ENCODE measurements at regions not wholly inside any gene's neighbourhood (a gene's known extent, or its start where the extent isn't known, plus 50 kb on each side); places are given as distances from the start of the nearest gene placed in this dataset.
A peak's percentile ranks its signal among the peaks of the same experiment; 100 is the strongest.

DNA sequence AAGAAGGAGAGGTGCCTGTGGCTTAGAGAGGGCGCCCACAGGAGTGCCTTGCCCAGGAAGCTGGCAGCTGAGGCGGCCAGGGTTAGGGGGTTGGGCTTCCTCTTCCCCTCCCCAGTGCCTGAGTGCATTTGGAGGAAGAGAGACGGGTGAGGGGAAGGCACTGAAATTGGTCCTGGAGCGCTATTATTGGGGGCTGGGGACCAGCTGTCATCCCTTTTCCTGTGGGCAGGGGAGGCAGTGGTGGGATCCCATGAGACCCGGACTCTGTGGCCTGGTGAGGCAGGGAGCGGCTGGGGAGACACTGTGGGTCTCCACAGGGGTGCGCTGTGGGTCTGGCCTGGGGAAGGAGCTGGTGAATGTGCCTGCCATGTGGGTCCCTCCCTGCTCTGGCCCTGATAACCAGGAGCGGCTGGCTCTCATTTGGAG is 259.7 kb downstream of the SEC14L1 start:
- no peaks in the 10 kb centered on the region for H3K27me3 ChIP-seq
- peaks cover 7 to 47% of the 10 kb centered on the region in 2 donors for H3K4me1 ChIP-seq
- H3K36me3 ChIP-seq, result no peaks in the 10 kb centered on the region
- TF ChIP-seq, protein P1, sequence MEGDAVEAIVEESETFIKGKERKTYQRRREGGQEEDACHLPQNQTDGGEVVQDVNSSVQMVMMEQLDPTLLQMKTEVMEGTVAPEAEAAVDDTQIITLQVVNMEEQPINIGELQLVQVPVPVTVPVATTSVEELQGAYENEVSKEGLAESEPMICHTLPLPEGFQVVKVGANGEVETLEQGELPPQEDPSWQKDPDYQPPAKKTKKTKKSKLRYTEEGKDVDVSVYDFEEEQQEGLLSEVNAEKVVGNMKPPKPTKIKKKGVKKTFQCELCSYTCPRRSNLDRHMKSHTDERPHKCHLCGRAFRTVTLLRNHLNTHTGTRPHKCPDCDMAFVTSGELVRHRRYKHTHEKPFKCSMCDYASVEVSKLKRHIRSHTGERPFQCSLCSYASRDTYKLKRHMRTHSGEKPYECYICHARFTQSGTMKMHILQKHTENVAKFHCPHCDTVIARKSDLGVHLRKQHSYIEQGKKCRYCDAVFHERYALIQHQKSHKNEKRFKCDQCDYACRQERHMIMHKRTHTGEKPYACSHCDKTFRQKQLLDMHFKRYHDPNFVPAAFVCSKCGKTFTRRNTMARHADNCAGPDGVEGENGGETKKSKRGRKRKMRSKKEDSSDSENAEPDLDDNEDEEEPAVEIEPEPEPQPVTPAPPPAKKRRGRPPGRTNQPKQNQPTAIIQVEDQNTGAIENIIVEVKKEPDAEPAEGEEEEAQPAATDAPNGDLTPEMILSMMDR (IDR thresholded peaks at IDR 0.05), result peak; percentile 26 to 43 (median 32)
- no peak for TF ChIP-seq POLR2A (IDR thresholded peaks at IDR 0.05)
- no peak overlapping the region for H3K4me3 ChIP-seq
- no peak for DNase-seq
- intact Hi-C loops (cut with DNase I; ENCODE audit: low total_unique reads), result no loop called here
- no peaks in the 10 kb centered on the region for H3K9me3 ChIP-seq
- peak overlapping the region; percentile 20 to 80 for H3K27ac ChIP-seq

DNA sequence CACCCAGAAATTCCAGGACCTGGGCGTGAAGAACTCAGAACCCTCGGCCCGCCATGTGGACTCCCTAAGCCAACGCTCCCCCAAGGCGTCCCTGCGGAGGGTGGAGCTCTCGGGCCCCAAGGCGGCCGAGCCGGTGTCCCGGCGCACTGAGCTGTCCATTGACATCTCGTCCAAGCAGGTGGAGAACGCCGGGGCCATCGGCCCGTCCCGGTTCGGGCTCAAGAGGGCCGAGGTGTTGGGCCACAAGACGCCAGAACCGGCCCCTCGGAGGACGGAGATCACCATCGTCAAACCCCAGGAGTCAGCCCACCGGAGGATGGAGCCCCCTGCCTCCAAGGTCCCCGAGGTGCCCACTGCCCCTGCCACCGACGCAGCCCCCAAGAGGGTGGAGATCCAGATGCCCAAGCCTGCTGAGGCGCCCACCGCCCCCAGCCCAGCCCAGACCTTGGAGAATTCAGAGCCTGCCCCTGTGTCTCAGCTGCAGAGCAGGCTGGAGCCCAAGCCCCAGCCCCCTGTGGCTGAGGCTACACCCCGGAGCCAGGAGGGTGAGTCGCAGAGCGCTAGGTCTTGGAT is 261.5 kb downstream of the SEC14L1 start:
- Histone ChIP-seq H3K9me3 (no peaks in the 10 kb centered on the region), H3K36me3 (no peaks in the 10 kb centered on the region), H3K27ac (peak overlapping the region in 1 of 2 donors; percentile 83), H3K4me1 (peaks cover 4 to 48% of the 10 kb centered on the region in 2 donors), H3K27me3 (no peaks in the 10 kb centered on the region), H3K4me3 (no peak overlapping the region)
- TF ChIP-seq POLR2A (IDR thresholded peaks at IDR 0.05), result no peak
- TF ChIP-seq, protein P1 (IDR thresholded peaks at IDR 0.05), result no peak
- intact Hi-C loops (cut with DNase I; ENCODE audit: low total_unique reads), result no loop called here
- DNase-seq, result no peak

DNA sequence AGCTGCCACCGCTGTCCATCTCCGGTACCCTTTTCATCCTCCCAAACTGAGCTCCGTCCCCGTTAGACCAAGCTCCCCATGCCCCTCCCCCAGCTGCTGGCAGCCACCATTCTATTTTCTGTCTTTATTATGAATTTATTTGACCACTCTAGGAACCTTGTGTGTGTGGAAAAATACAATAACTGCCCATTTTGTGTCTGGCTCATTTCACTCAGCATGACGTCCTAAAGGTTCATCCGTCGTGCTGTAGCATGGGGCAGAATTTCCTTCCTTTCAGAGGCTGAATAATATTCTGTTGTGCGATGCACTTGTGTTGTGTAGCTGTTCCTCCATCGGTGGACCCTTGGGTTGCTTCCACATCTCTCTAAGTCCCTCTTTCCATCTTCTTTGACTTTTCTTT is 263.1 kb downstream of the SEC14L1 start:
- Histone ChIP-seq H3K4me1 (peaks cover 8 to 59% of the 10 kb centered on the region in 2 donors), H3K36me3 (no peaks in the 10 kb centered on the region), H3K27ac (peak overlapping the region; percentile 83 to 90), H3K9me3 (no peaks in the 10 kb centered on the region), H3K27me3 (no peaks in the 10 kb centered on the region), H3K4me3 (no peak overlapping the region)
- DNase-seq, result no peak
- no peak for TF ChIP-seq POLR2A (IDR thresholded peaks at IDR 0.05)
- TF ChIP-seq, protein P1 (IDR thresholded peaks at IDR 0.05), result no peak
- intact Hi-C loops (cut with DNase I; ENCODE audit: low total_unique reads), result no loop called here

DNA sequence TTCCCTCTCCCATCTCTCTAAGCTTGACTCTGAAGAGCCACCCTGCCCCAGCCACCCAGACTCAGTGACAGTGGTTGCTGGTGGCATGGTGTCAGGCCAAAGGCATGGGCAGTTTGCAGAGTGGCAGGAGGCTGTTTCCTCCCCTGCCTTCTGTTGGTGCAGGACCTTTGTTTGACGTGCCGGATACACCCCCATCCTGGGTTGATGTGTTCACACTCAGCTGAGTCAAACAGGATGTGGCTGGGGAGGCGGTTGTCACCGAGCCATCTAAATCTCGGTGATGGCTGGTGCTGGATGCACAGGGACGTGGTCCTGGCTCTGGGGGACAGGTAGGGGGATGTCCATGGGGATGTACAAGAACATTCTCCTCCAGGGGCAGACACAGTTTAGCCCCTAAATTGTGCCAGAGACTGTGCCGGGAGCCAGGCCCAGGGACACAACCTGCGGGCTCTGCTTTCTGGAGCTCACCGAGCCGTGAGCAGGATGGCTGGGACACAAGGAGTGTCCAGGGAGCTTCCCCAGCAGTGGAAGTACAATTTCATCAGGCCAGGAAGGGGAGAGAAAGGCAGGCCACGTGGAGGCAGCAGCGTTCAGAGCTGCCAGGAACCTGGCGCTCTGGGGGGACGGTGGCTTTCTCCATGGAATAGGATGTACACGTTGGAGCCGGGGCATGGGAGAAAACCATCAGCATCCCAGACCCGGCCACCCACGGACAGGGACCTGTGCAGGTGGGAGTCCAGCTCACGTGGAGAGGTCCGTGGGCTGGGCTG is 264.2 kb downstream of the SEC14L1 start:
- Histone ChIP-seq H3K4me1 (peaks cover 8 to 57% of the 10 kb centered on the region in 2 donors), H3K9me3 (no peaks in the 10 kb centered on the region), H3K4me3 (no peak overlapping the region), H3K27me3 (no peaks in the 10 kb centered on the region), H3K36me3 (no peaks in the 10 kb centered on the region), H3K27ac (peak overlapping the region; percentile 83 to 90)
- intact Hi-C loops (cut with DNase I; ENCODE audit: low total_unique reads), result no loop called here
- peak; percentile 46 to 72 for DNase-seq
- TF ChIP-seq POLR2A (IDR thresholded peaks at IDR 0.05), result no peak
- TF ChIP-seq, protein P1 (IDR thresholded peaks at IDR 0.05), result no peak
